SK-N-SH (cell line): ENCODE measurements at regions not wholly inside any gene's neighbourhood (a gene's known extent, or its start where the extent isn't known, plus 50 kb on each side); places are given as distances from the start of the nearest gene placed in this dataset.

Experiments
- CTCF ChIA-PET: fragments of 300-600, 350-600 bp; formaldehyde crosslinking; extraction: SDS; loops from one replicate; lab custom pipeline; 2021; lab: Yijun Ruan, JAX
- POLR2A ChIA-PET: fragments of 350-600 bp; sonication (Branson Sonifier 250); formaldehyde crosslinking; extraction: SDS; loops from one replicate; lab custom pipeline; 2020; ENCODE audit warnings: antibody characterized with exemption, inconsistent platforms; lab: Yijun Ruan, JAX
- DNase-seq: peaks from one replicate; pipeline ENCODE4 v3.0.0; 2012
- H2AFZ ChIP-seq: fragments of 200-600 bp; sonication (generic); 2 replicates; pipeline ENCODE4 v1.8.1; 2016; ENCODE audit warnings: antibody characterized with exemption, mild to moderate bottlenecking, low read depth
- H3F3A ChIP-seq: fragments of 200-600 bp; sonication (generic); replicated peaks from 2 replicates; pipeline ENCODE3; 2016; ENCODE audit warnings: antibody characterized with exemption, mild to moderate bottlenecking; ENCODE audit not compliant: insufficient read depth
- H3K27ac ChIP-seq, 2 experiments: fragments of 200-500 bp in 1 of 2; fragments of 200-600 bp in 1 of 2; sonication (Bioruptor generic) in 1 of 2; sonication (generic), shearing (Covaris generic) in 1 of 2; 2 replicates each; pipeline versions ENCODE4 v1.5.1 to v1.6.1; 2014 to 2016; ENCODE audit warnings: low read depth in 2 of 2, inconsistent platforms in 1 of 2, low read length in 1 of 2, mild to moderate bottlenecking in 1 of 2, mixed read lengths in 1 of 2
- H3K27me3 ChIP-seq: fragments of 200-600 bp; sonication (generic), shearing (Covaris generic); 2 replicates; pipeline ENCODE4 v1.6.1; 2016; ENCODE audit warnings: mixed run types; ENCODE audit not compliant: insufficient read depth
- H3K36me3 ChIP-seq, 2 experiments: fragments of 200-500 bp in 1 of 2; fragments of 200-600 bp in 1 of 2; sonication (Bioruptor generic) in 1 of 2; sonication (generic) in 1 of 2; replicated peaks in 1 of 2; 2 replicates each; pipeline versions ENCODE3 to v1.5.1; 2014 to 2016; ENCODE audit warnings: low read length in 1 of 2, mild to moderate bottlenecking in 1 of 2; ENCODE audit not compliant: insufficient read depth in 2 of 2, control insufficient read depth in 1 of 2
- H3K4me1 ChIP-seq, 2 experiments: fragments of 200-500 bp in 1 of 2; fragments of 200-600 bp in 1 of 2; sonication (Bioruptor generic) in 1 of 2; sonication (generic), shearing (Covaris generic) in 1 of 2; 2 replicates each; pipeline versions ENCODE4 v1.5.1 to v1.6.1; 2014 to 2016; ENCODE audit warnings: low read depth in 1 of 2, low read length in 1 of 2, mixed run types in 1 of 2; ENCODE audit not compliant: insufficient read depth in 2 of 2, control insufficient read depth in 1 of 2
- H3K4me2 ChIP-seq: fragments of 200-600 bp; sonication (generic), shearing (Covaris generic); 2 replicates; pipeline ENCODE4 v1.6.1; 2017; ENCODE audit warnings: mixed run types
- H3K4me3 ChIP-seq, 2 experiments: fragments of 200-500 bp in 1 of 2; fragments of 200-600 bp in 1 of 2; sonication (Bioruptor generic) in 1 of 2; sonication (generic), shearing (Covaris generic) in 1 of 2; 2 replicates each; pipeline versions ENCODE4 v1.5.1 to v1.8.1; 2014 to 2016; ENCODE audit warnings: low read depth in 2 of 2, inconsistent platforms in 1 of 2, low read length in 1 of 2, mild to moderate bottlenecking in 1 of 2, mixed read lengths in 1 of 2, moderate library complexity in 1 of 2
- H3K79me2 ChIP-seq: fragments of 200-600 bp; sonication (generic); 2 replicates; pipeline ENCODE4 v1.8.1; 2017; ENCODE audit warnings: mild to moderate bottlenecking; ENCODE audit not compliant: insufficient read depth
- H3K9ac ChIP-seq: fragments of 200-600 bp; sonication (generic); 2 replicates; pipeline ENCODE4 v1.6.1; 2017; ENCODE audit warnings: mixed run types
- H3K9me2 ChIP-seq: fragments of 200-600 bp; sonication (generic); 2 replicates; pipeline ENCODE4 v1.6.1; 2017; ENCODE audit warnings: mixed run types
- H3K9me3 ChIP-seq: fragments of 200-600 bp; sonication (generic); 2 replicates; pipeline ENCODE4 v1.6.1; 2017; ENCODE audit warnings: mixed run types, mild to moderate bottlenecking, moderate library complexity
- H4K20me1 ChIP-seq: fragments of 200-600 bp; sonication (generic); 2 replicates; pipeline ENCODE4 v1.6.1; 2017; ENCODE audit warnings: mild to moderate bottlenecking, mixed run types; ENCODE audit not compliant: insufficient read depth
- CHD2 ChIP-seq: fragments of 150-350 bp; IDR thresholded peaks from 2 replicates; pipeline ENCODE4 v1.6.1; 2018; ENCODE audit warnings: low read length; ENCODE audit not compliant: partially characterized antibody
- ELF1 ChIP-seq: IDR thresholded peaks from 2 replicates; pipeline ENCODE4 v1.4.0; 2012
- EP300 ChIP-seq, 2 experiments: IDR thresholded peaks; 2 replicates each; pipeline versions ENCODE4 v1.4.0 to v1.6.1; 2012; ENCODE audit warnings: borderline replicate concordance in 1 of 2, low read depth in 1 of 2, low read length in 1 of 2
- EZH2phosphoT487 ChIP-seq: fragments of 200-600 bp; sonication (generic); IDR thresholded peaks from 2 replicates; pipeline ENCODE4 v1.6.1; 2017; ENCODE audit warnings: low read depth, mixed run types, mild to moderate bottlenecking, antibody characterized with exemption, moderate library complexity, borderline replicate concordance
- FOSL2 ChIP-seq: IDR thresholded peaks from 2 replicates; pipeline ENCODE4 v1.4.0; 2012; ENCODE audit warnings: low read depth, mild to moderate bottlenecking, moderate library complexity, borderline replicate concordance
- FOXM1 ChIP-seq: IDR thresholded peaks from 2 replicates; pipeline ENCODE4 v1.4.0; 2012; ENCODE audit warnings: low read depth, mild to moderate bottlenecking
- GABPA ChIP-seq: IDR thresholded peaks from 2 replicates; pipeline ENCODE4 v1.4.0; 2012; ENCODE audit warnings: low read depth, mild to moderate bottlenecking
- GATA2 ChIP-seq: sonication (generic); formaldehyde crosslinking; IDR thresholded peaks from 2 replicates; pipeline ENCODE4 v1.5.0; 2020; ENCODE audit warnings: mild to moderate bottlenecking, missing genetic modification reagents
- IRF3 ChIP-seq: fragments of 150-350 bp; IDR thresholded peaks from 2 replicates; pipeline ENCODE4 v1.6.1; 2016; ENCODE audit warnings: mild to moderate bottlenecking, low read depth, low read length
- JUND ChIP-seq: IDR thresholded peaks from 2 replicates; pipeline ENCODE4 v1.4.0; 2012
- MEF2A ChIP-seq: IDR thresholded peaks from 2 replicates; pipeline ENCODE4 v1.4.0; 2012; ENCODE audit warnings: low read depth, borderline replicate concordance
- NRF1 ChIP-seq: IDR thresholded peaks from 2 replicates; pipeline ENCODE4 v1.6.1; 2012; ENCODE audit warnings: low read depth, mild to moderate bottlenecking, low read length
- POLR2AphosphoS5 ChIP-seq: IDR thresholded peaks from 2 replicates; pipeline ENCODE4 v1.6.1; 2012; ENCODE audit warnings: low read depth, low read length
- RAD21 ChIP-seq: IDR thresholded peaks from 2 replicates; pipeline ENCODE4 v1.6.1; 2012; ENCODE audit warnings: mild to moderate bottlenecking, low read length
- REST ChIP-seq: IDR thresholded peaks from 2 replicates; pipeline ENCODE4 v1.6.1; 2012; ENCODE audit warnings: mild to moderate bottlenecking, low read depth, low read length, moderate library complexity
- RFX5 ChIP-seq: IDR thresholded peaks from 2 replicates; pipeline ENCODE4 v1.6.1; 2012; ENCODE audit warnings: mild to moderate bottlenecking, improper control_type of control experiment, low read length
- RXRA ChIP-seq: IDR thresholded peaks from 2 replicates; pipeline ENCODE4 v1.4.0; 2012; ENCODE audit warnings: low read depth, mild to moderate bottlenecking, borderline replicate concordance
- SMC3 ChIP-seq: IDR thresholded peaks from 2 replicates; pipeline ENCODE4 v1.6.1; 2012; ENCODE audit warnings: low read depth, low read length, improper control_type of control experiment
- TCF12 ChIP-seq: IDR thresholded peaks from 2 replicates; pipeline ENCODE4 v1.4.0; 2012
- WGBS: methylation state at CpG from one replicate; pipeline ENCODE4 v1.1.6; 2017; ENCODE audit warnings: low lambda C conversion rate; 5-methylcytosine and 5-hydroxymethylcytosine counted together

GRCh38 chr1:239558559-239558958, 172.2 kb downstream of the CHRM3 start:
- WGBS = 62% methylated on average over 2 of the region's 2 CpGs
- Histone ChIP-seq H3K4me1 (peaks cover 0 to 13% of the 10 kb centered on the region in 2 experiments; a peak in 2 of 4 replicates), H2AFZ (no peak overlapping the region), H3K27me3 (no peaks in the 10 kb centered on the region), H4K20me1 (no peaks in the 10 kb centered on the region), H3K36me3 (no peaks in the 10 kb centered on the region), H3K9me3 (no peaks in the 10 kb centered on the region), H3K9me2 (no peaks in the 10 kb centered on the region), H3F3A (no peaks in the 10 kb centered on the region), H3K4me3 (no peak overlapping the region), H3K79me2 (no peaks in the 10 kb centered on the region), H3K4me2 (no peak overlapping the region), H3K27ac (peak overlapping the region in 1 of 2 experiments; percentile 56; a peak in 1 of 4 replicates), H3K9ac (no peak overlapping the region)
- ChIA-PET POLR2A (no interaction called here), CTCF (interaction anchor here (1.2 kb wide), 1 partner anchor 35 kb away, joined by 3 read pairs; no protein-coding TSS in a partner anchor)
- no peak for DNase-seq
- TF ChIP-seq RXRA (no peak), EZH2phosphoT487 (no peak), EP300 (IDR thresholded peaks at IDR 0.05; ENCODE audit: borderline replicate concordance in 1 of 2, low read depth in 1 of 2, low read length in 1 of 2) (no peak), TCF12 (no peak), JUND (no peak), FOSL2 (no peak), ELF1 (no peak), IRF3 (no peak), MEF2A (no peak), POLR2AphosphoS5 (no peak), NRF1 (no peak), GABPA (no peak), RAD21 (no peak), FOXM1 (no peak), GATA2 (no peak), SMC3 (no peak), RFX5 (no peak), CHD2 (no peak)

GRCh38 chr1:239558991-239559390, 172.6 kb downstream of the CHRM3 start:
- H4K20me1 ChIP-seq = no peaks in the 10 kb centered on the region
- H3K9ac ChIP-seq = no peak overlapping the region
- no peaks in the 10 kb centered on the region for H3K27me3 ChIP-seq
- POLR2A ChIA-PET = no interaction called here
- no peak for DNase-seq
- no peaks in the 10 kb centered on the region for H3K79me2 ChIP-seq
- no peak overlapping the region for H2AFZ ChIP-seq
- CTCF ChIA-PET = interaction anchor here (1.2 kb wide), 1 partner anchor 35 kb away, joined by 3 read pairs; no protein-coding TSS in a partner anchor
- peaks cover 0 to 15% of the 10 kb centered on the region in 2 experiments; a peak in 2 of 4 replicates for H3K4me1 ChIP-seq
- no peaks in the 10 kb centered on the region for H3K9me3 ChIP-seq
- H3K4me3 ChIP-seq = no peak overlapping the region
- no peak overlapping the region for H3K4me2 ChIP-seq
- H3F3A ChIP-seq = no peaks in the 10 kb centered on the region
- no peaks in the 10 kb centered on the region for H3K9me2 ChIP-seq
- H3K27ac ChIP-seq = peak overlapping the region in 1 of 2 experiments; percentile 56; a peak in 1 of 4 replicates
- TF ChIP-seq FOXM1 (no peak), REST (no peak), EZH2phosphoT487 (no peak)
- H3K36me3 ChIP-seq = no peaks in the 10 kb centered on the region
